Bronchial epithelial cell (primary cell): ENCODE measurements at regions not wholly inside any gene's neighbourhood (a gene's known extent, or its start where the extent isn't known, plus 50 kb on each side); places are given as distances from the start of the nearest gene placed in this dataset.

Source experiments
- DNase-seq: peaks from one replicate; pipeline ENCODE4 v3.0.0-alpha.2; 2010; ENCODE audit warnings: low read depth
- FAIRE-seq: peaks from 2 replicates; lab custom pipeline; 2011; peaks lifted over from hg19 to GRCh38; lab: Jason Lieb, UNC
- H3K27me3 ChIP-seq: 2 replicates; pipeline ENCODE4 v1.5.1; 2011; ENCODE audit warnings: low read length; ENCODE audit not compliant: control insufficient read depth, insufficient read depth
- H3K36me3 ChIP-seq: 2 replicates; pipeline ENCODE4 v1.5.1; 2011; ENCODE audit warnings: low read length; ENCODE audit not compliant: control insufficient read depth, insufficient read depth
- H3K4me3 ChIP-seq: 2 replicates; pipeline ENCODE4 v1.5.1; 2011; ENCODE audit warnings: mild to moderate bottlenecking, low read depth, low read length, control low read depth
- CTCF ChIP-seq: IDR thresholded peaks from 2 replicates; pipeline ENCODE4 v1.5.1; 2011; ENCODE audit warnings: mild to moderate bottlenecking, moderate library complexity, low read length, control low read depth, inconsistent platforms; ENCODE audit not compliant: insufficient read depth, severe bottlenecking

GRCh38 chr7:32219416-32219815 is 149.2 kb upstream of the PDE1C start:
- no peak for TF ChIP-seq CTCF

DNA sequence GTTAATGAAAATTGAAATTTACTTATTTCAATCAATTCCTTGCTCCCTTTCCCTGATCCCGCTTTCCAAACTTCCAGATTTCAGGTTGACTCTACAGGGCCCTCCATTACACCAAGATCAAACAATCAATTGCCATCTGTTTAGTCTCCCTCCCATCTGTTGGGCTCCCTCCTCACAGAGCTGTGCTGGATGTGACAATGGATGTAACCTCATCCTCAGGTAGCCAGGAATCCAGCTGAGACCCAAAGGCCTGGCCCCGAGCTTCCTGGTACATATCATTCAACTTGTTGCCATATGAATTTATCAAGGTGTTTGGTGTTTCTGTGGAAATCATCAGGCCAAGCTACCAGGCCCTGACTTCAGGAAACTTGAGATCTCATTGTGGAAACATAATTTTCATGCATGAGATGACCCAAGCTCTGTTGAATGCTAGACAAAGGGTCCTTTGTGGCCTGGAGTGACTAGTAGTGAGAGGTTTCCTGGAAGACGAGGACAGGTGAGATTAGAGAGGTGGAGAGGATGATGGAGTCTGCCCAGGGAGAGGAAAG is 148.6 kb upstream of the PDE1C start:
- no peak for DNase-seq
- H3K36me3 ChIP-seq, result no peaks in the 10 kb centered on the region
- no peak for TF ChIP-seq CTCF
- no peaks in the 10 kb centered on the region for H3K27me3 ChIP-seq
- FAIRE-seq, result no peak
- H3K4me3 ChIP-seq, result no peak overlapping the region

More at GRCh38 chr7:32219416-32219815, 149.2 kb upstream of the PDE1C start:
- Histone ChIP-seq H3K4me3 (no peak overlapping the region), H3K27me3 (no peaks in the 10 kb centered on the region), H3K36me3 (no peaks in the 10 kb centered on the region)
- no peak for FAIRE-seq
- DNase-seq, result no peak

- no peaks in the 10 kb centered on the region for H3K27me3 ChIP-seq
- DNase-seq (no peak), FAIRE-seq (no peak)
- TF ChIP-seq CTCF, result no peak
- no peak overlapping the region for H3K4me3 ChIP-seq
- no peaks in the 10 kb centered on the region for H3K36me3 ChIP-seq
Measured at GRCh38 chr7:32218154-32218467, 147.9 kb upstream of the PDE1C start.

DNA sequence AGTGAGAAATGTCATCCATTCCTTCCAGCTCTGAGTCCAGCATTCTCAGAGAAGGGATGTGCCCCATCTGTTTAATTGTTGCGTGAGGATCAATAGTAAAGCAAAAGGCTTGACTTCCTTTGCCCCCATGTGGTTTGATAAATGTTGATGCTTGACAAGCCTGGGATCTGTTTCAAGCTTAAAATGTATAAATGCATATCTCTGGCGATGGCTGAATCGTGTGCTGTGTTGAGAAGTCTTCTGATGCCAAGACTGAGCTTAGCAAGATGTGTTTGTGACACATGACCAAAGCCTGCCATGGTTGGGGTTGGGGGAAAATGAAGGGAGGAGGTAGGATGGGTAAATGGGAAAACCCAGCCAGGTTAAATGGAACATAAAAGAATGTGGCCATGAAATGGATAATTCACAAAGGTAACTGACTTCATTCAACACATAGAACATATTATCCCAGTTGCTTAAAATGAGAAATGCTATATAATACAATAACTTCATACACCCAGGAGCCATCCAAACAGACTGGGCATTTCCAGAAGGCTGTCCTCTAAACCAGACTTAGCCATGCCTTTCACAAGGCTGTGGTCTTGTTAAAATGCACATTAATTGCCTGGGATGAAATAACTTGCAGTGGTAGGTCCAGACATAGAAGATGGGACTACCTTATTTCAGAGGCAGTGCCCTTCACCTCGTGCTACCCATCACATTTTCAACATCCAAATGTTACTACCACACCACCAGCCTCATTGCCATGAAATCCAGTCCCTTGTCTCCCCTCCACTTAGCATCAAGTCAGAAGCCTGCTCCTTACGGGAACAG is 147.3 kb upstream of the PDE1C start:
- Histone ChIP-seq H3K27me3 (no peaks in the 10 kb centered on the region), H3K36me3 (no peaks in the 10 kb centered on the region), H3K4me3 (no peak overlapping the region)
- no peak for TF ChIP-seq CTCF
- peak; percentile 60 for FAIRE-seq
- no peak for DNase-seq

- no peak for FAIRE-seq
- TF ChIP-seq CTCF, result no peak
Measured at GRCh38 chr7:32216759-32217158, 146.6 kb upstream of the PDE1C start.

More at GRCh38 chr7:32216759-32217158, 146.6 kb upstream of the PDE1C start:
- H3K36me3 ChIP-seq, result no peaks in the 10 kb centered on the region
- H3K27me3 ChIP-seq, result no peaks in the 10 kb centered on the region
- no peak overlapping the region for H3K4me3 ChIP-seq
- DNase-seq, result no peak
